GM19099 (cell line): ENCODE measurements at regions not wholly inside any gene's neighbourhood (a gene's known extent, or its start where the extent isn't known, plus 50 kb on each side); places are given as distances from the start of the nearest gene placed in this dataset.

Experiments
- POLR2A ChIP-seq: IDR thresholded peaks from 3 replicates; pipeline ENCODE4 v1.6.1; 2011; ENCODE audit warnings: low read depth; ENCODE audit not compliant: insufficient read length; ENCODE audit errors: extremely low read depth

- no peak for TF ChIP-seq POLR2A
Observed at GRCh38 chr3:168620854-168621253, 525.1 kb upstream of the GOLIM4 start.

GRCh38 chr3:168618827-168619470 lies 523.2 kb upstream of the GOLIM4 start:
- TF ChIP-seq POLR2A: no peak

- no peak for TF ChIP-seq POLR2A
Observed at GRCh38 chr3:168617658-168618057, 521.9 kb upstream of the GOLIM4 start.

GRCh38 chr3:168616915-168617314 lies 521.2 kb upstream of the GOLIM4 start:
- no peak for TF ChIP-seq POLR2A

GRCh38 chr3:168615493-168616020 lies 519.8 kb upstream of the GOLIM4 start:
- no peak for TF ChIP-seq POLR2A

- no peak for TF ChIP-seq POLR2A
Observed at GRCh38 chr3:168613151-168613550, 517.4 kb upstream of the GOLIM4 start.

GRCh38 chr3:168612671-168613070 lies 516.9 kb upstream of the GOLIM4 start:
- no peak for TF ChIP-seq POLR2A

GRCh38 chr3:168611826-168612225 lies 516.1 kb upstream of the GOLIM4 start:
- no peak for TF ChIP-seq POLR2A

GRCh38 chr3:168608926-168609325 lies 513.2 kb upstream of the GOLIM4 start:
- no peak for TF ChIP-seq POLR2A

GRCh38 chr3:168604767-168605166 lies 509.0 kb upstream of the GOLIM4 start:
- TF ChIP-seq POLR2A: no peak

GRCh38 chr3:168598250-168598649 lies 502.5 kb upstream of the GOLIM4 start:
- no peak for TF ChIP-seq POLR2A

- no peak for TF ChIP-seq POLR2A
Observed at GRCh38 chr3:168596175-168596823, 500.6 kb upstream of the GOLIM4 start.

- no peak for TF ChIP-seq POLR2A
Observed at GRCh38 chr3:168591587-168591986, 495.9 kb upstream of the GOLIM4 start.

- TF ChIP-seq POLR2A: no peak
Observed at GRCh38 chr3:168589376-168589775, 493.7 kb upstream of the GOLIM4 start.

GRCh38 chr3:168585544-168585943 lies 489.8 kb upstream of the GOLIM4 start:
- no peak for TF ChIP-seq POLR2A

- no peak for TF ChIP-seq POLR2A
Observed at GRCh38 chr3:168583977-168584376, 488.3 kb upstream of the GOLIM4 start.

GRCh38 chr3:168582503-168582902 lies 486.8 kb upstream of the GOLIM4 start:
- no peak for TF ChIP-seq POLR2A

GRCh38 chr3:168581771-168582225 lies 486.1 kb upstream of the GOLIM4 start:
- TF ChIP-seq POLR2A: no peak
